ENCODE measurements at regions not wholly inside any gene's neighbourhood (a gene's known extent, or its start where the extent isn't known, plus 50 kb on each side); places are given as distances from the start of the nearest gene placed in this dataset.

- Histone ChIP-seq H3K4me3 (ENCODE audit: low read length) (no peak overlapping the region), H3K9ac (ENCODE audit: extremely low read depth, low read length, poor library complexity, severe bottlenecking) (no peak overlapping the region), H3K36me3 (ENCODE audit: control insufficient read depth, insufficient read depth, low read length) (no peaks in the 10 kb centered on the region), H3K4me1 (ENCODE audit: control insufficient read depth, insufficient read depth, low read length) (no peaks in the 10 kb centered on the region), H3K27ac (ENCODE audit: low read depth, low read length) (no peak overlapping the region), H3K9me3 (ENCODE audit: control insufficient read depth, low read length) (no peaks in the 10 kb centered on the region), H3K27me3 (ENCODE audit: control insufficient read depth, insufficient read depth, low read length, poor library complexity, severe bottlenecking) (no peaks in the 10 kb centered on the region)
- Mint-ChIP-seq H3K4me3 (no peak overlapping the region), H3K4me1 (no peaks in the 10 kb centered on the region), H3K27me3 (ENCODE audit: insufficient read depth) (no peaks in the 10 kb centered on the region), H3K9me3 (no peaks in the 10 kb centered on the region), H3K36me3 (ENCODE audit: low read depth) (no peaks in the 10 kb centered on the region), H3K27ac (no peak overlapping the region)
- no peak for TF ChIP-seq CTCF (conservative IDR thresholded peaks at IDR 0.05)
- no peak for DNase-seq
- WGBS, 2 experiments (ENCODE audit: insufficient coverage in 1 of 2, insufficient read length in 1 of 2), result 90 to 91% methylated on average over 3 to 5 of the region's 5 CpGs
Measured at GRCh38 chr2:8028981-8029380, 652.9 kb upstream of the ID2 start.

DNA sequence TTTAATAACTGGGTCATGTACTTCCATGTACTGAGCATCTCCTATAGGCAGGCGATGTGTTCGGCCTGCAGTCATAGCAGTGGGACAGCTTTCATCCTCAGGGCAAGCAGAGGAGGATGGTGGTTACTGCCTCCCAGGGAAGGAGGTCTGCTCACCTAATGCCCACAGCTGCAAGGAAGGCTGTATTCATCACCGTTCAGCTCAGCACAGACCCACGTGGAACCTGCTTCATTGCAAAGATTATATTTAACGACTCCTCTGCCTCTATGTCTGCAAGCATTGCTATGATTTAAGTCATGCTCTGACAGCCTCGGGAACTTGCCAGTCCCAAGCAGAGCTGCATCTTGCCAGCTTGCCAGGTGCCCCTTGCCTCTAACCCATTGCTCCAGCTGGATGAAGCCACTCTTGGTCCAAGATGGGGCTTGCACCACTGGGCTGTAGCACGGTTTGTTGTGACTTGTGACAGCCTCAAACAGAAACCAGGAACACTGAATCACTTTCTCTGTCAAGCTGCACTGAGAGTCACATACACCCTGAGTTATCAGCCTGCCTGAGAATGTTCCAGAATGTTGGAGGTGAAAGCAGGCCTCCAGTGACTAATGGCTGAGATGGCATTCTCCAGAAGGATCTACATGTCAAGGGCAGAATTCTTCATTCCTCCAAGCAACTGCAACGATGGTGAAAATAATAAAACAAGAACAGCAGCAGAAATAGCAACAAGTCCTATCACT lies 651.1 kb upstream of the ID2 start:
- DNase-seq, result no peak
- 80 to 81% methylated on average over 6 to 8 of the region's 8 CpGs for WGBS, 2 experiments (ENCODE audit: insufficient coverage in 1 of 2, insufficient read length in 1 of 2)
- Mint-ChIP-seq H3K27ac (no peak overlapping the region), H3K27me3 (ENCODE audit: insufficient read depth) (no peaks in the 10 kb centered on the region), H3K4me3 (no peak overlapping the region), H3K4me1 (no peaks in the 10 kb centered on the region), H3K36me3 (ENCODE audit: low read depth) (no peaks in the 10 kb centered on the region), H3K9me3 (no peaks in the 10 kb centered on the region)
- Histone ChIP-seq H3K27ac (ENCODE audit: low read depth, low read length) (no peak overlapping the region), H3K9ac (ENCODE audit: extremely low read depth, low read length, poor library complexity, severe bottlenecking) (no peak overlapping the region), H3K9me3 (ENCODE audit: control insufficient read depth, low read length) (no peaks in the 10 kb centered on the region), H3K4me1 (ENCODE audit: control insufficient read depth, insufficient read depth, low read length) (no peaks in the 10 kb centered on the region), H3K36me3 (ENCODE audit: control insufficient read depth, insufficient read depth, low read length) (no peaks in the 10 kb centered on the region), H3K4me3 (ENCODE audit: low read length) (no peak overlapping the region), H3K27me3 (ENCODE audit: control insufficient read depth, insufficient read depth, low read length, poor library complexity, severe bottlenecking) (no peaks in the 10 kb centered on the region)
- no peak for TF ChIP-seq CTCF (conservative IDR thresholded peaks at IDR 0.05)

GRCh38 chr2:8031370-8031769 lies 650.5 kb upstream of the ID2 start:
- Mint-ChIP-seq H3K4me3 (no peak overlapping the region), H3K9me3 (no peaks in the 10 kb centered on the region), H3K27me3 (ENCODE audit: insufficient read depth) (no peaks in the 10 kb centered on the region), H3K27ac (no peak overlapping the region), H3K4me1 (no peaks in the 10 kb centered on the region), H3K36me3 (ENCODE audit: low read depth) (no peaks in the 10 kb centered on the region)
- Histone ChIP-seq H3K9ac (ENCODE audit: extremely low read depth, low read length, poor library complexity, severe bottlenecking) (no peak overlapping the region), H3K27me3 (ENCODE audit: control insufficient read depth, insufficient read depth, low read length, poor library complexity, severe bottlenecking) (no peaks in the 10 kb centered on the region), H3K36me3 (ENCODE audit: control insufficient read depth, insufficient read depth, low read length) (no peaks in the 10 kb centered on the region), H3K9me3 (ENCODE audit: control insufficient read depth, low read length) (no peaks in the 10 kb centered on the region), H3K4me3 (ENCODE audit: low read length) (no peak overlapping the region), H3K27ac (ENCODE audit: low read depth, low read length) (no peak overlapping the region), H3K4me1 (ENCODE audit: control insufficient read depth, insufficient read depth, low read length) (no peaks in the 10 kb centered on the region)
- no peak for DNase-seq
- TF ChIP-seq CTCF (conservative IDR thresholded peaks at IDR 0.05), result no peak
- WGBS, 2 experiments (ENCODE audit: insufficient coverage in 1 of 2, insufficient read length in 1 of 2), result 92 to 100% methylated on average over 2 to 4 of the region's 4 CpGs

Data from endodermal cell (in vitro differentiated cells).